Trophoblast cell (in vitro differentiated cells and primary cell): ENCODE measurements at regions not wholly inside any gene's neighbourhood (a gene's known extent, or its start where the extent isn't known, plus 50 kb on each side); places are given as distances from the start of the nearest gene placed in this dataset.

Experiments
- DNase-seq, 2 donors: peaks; one replicate each; pipeline ENCODE4 v3.0.0-alpha.2; 2016
- H2AFZ ChIP-seq: 2 replicates; pipeline ENCODE4 v1.6.1; 2013; ENCODE audit warnings: low read length, moderate library complexity, mild to moderate bottlenecking; ENCODE audit not compliant: insufficient read depth, poor library complexity
- H2AK5ac ChIP-seq: 2 replicates; pipeline ENCODE4 v1.6.1; 2013; ENCODE audit warnings: mild to moderate bottlenecking, low read length
- H2BK120ac ChIP-seq: 2 replicates; pipeline ENCODE4 v1.6.1; 2013; ENCODE audit warnings: low read length, mild to moderate bottlenecking, moderate library complexity; ENCODE audit not compliant: insufficient read depth, poor library complexity
- H2BK12ac ChIP-seq: 2 replicates; pipeline ENCODE4 v1.6.1; 2013; ENCODE audit warnings: mild to moderate bottlenecking, low read length, moderate library complexity
- H2BK5ac ChIP-seq: 2 replicates; pipeline ENCODE4 v1.6.1; 2013; ENCODE audit warnings: low read length, low read depth, moderate library complexity, mild to moderate bottlenecking; ENCODE audit not compliant: poor library complexity
- H3K14ac ChIP-seq: 2 replicates; pipeline ENCODE4 v1.6.1; 2013; ENCODE audit warnings: mild to moderate bottlenecking, low read length
- H3K18ac ChIP-seq: 2 replicates; pipeline ENCODE4 v1.6.1; 2013; ENCODE audit warnings: mild to moderate bottlenecking, low read length
- H3K23ac ChIP-seq: 2 replicates; pipeline ENCODE4 v1.6.1; 2013; ENCODE audit warnings: low read length
- H3K27ac ChIP-seq: 2 replicates; pipeline ENCODE4 v1.5.1; 2013; ENCODE audit warnings: low read depth, mild to moderate bottlenecking, inconsistent platforms, low read length, moderate library complexity
- H3K27me3 ChIP-seq: 2 replicates; pipeline ENCODE4 v1.6.1; 2013; ENCODE audit warnings: inconsistent platforms, mild to moderate bottlenecking, low read length, moderate library complexity; ENCODE audit not compliant: insufficient read depth
- H3K36me3 ChIP-seq, 2 experiments: 1 replicate in 1 of 2; 2 replicates in 1 of 2; pipeline ENCODE4 v1.6.1; 2013; ENCODE audit warnings: low read length in 2 of 2, mild to moderate bottlenecking in 2 of 2, moderate library complexity in 1 of 2; ENCODE audit not compliant: insufficient read depth in 2 of 2, control insufficient read depth in 1 of 2
- H3K4ac ChIP-seq: 2 replicates; pipeline ENCODE4 v1.6.1; 2013; ENCODE audit warnings: low read depth, mild to moderate bottlenecking, low read length, moderate library complexity
- H3K4me1 ChIP-seq, 2 experiments: 1 replicate in 1 of 2; 2 replicates in 1 of 2; pipeline ENCODE4 v1.6.1; 2013; ENCODE audit warnings: low read length in 2 of 2, mild to moderate bottlenecking in 2 of 2, moderate library complexity in 1 of 2; ENCODE audit not compliant: insufficient read depth in 2 of 2, control insufficient read depth in 1 of 2
- H3K4me2 ChIP-seq: 2 replicates; pipeline ENCODE4 v1.6.1; 2013; ENCODE audit warnings: inconsistent platforms, mild to moderate bottlenecking, low read length, moderate library complexity
- H3K4me3 ChIP-seq: 2 replicates; pipeline ENCODE4 v1.5.1; 2013; ENCODE audit warnings: mild to moderate bottlenecking, low read depth, low read length, inconsistent platforms
- H3K79me1 ChIP-seq: one replicate; pipeline ENCODE4 v1.6.1; 2013; ENCODE audit warnings: low read length
- H3K79me2 ChIP-seq: 2 replicates; pipeline ENCODE4 v1.6.1; 2013; ENCODE audit warnings: low read length, mild to moderate bottlenecking; ENCODE audit not compliant: control insufficient read depth, insufficient read depth, poor library complexity
- H3K9ac ChIP-seq: 2 replicates; pipeline ENCODE4 v1.6.1; 2013; ENCODE audit warnings: mild to moderate bottlenecking, low read length
- H3K9me3 ChIP-seq: 2 replicates; pipeline ENCODE4 v1.6.1; 2013; ENCODE audit warnings: low read depth, mild to moderate bottlenecking, control low read depth, inconsistent platforms, low read length; ENCODE audit not compliant: insufficient read depth
- H4K12ac ChIP-seq: 2 replicates; pipeline ENCODE4 v1.6.1; 2013; ENCODE audit warnings: low read depth, mild to moderate bottlenecking, low read length, moderate library complexity
- H4K8ac ChIP-seq: 2 replicates; pipeline ENCODE4 v1.6.1; 2013; ENCODE audit warnings: low read depth, mild to moderate bottlenecking, low read length, moderate library complexity
- H4K91ac ChIP-seq: one replicate; pipeline ENCODE4 v1.6.1; 2013; ENCODE audit warnings: low read depth, mild to moderate bottlenecking, low read length, moderate library complexity
- WGBS: extraction: QIAGEN DNeasy Blood & Tissue Kit; methylation state at CpG from one replicate; pipeline ENCODE4 v1.1.7; 2013; ENCODE audit warnings: missing lambda C conversion rate; ENCODE audit not compliant: insufficient read length, insufficient coverage; ENCODE audit errors: extremely low coverage; 5-methylcytosine and 5-hydroxymethylcytosine counted together

DNA sequence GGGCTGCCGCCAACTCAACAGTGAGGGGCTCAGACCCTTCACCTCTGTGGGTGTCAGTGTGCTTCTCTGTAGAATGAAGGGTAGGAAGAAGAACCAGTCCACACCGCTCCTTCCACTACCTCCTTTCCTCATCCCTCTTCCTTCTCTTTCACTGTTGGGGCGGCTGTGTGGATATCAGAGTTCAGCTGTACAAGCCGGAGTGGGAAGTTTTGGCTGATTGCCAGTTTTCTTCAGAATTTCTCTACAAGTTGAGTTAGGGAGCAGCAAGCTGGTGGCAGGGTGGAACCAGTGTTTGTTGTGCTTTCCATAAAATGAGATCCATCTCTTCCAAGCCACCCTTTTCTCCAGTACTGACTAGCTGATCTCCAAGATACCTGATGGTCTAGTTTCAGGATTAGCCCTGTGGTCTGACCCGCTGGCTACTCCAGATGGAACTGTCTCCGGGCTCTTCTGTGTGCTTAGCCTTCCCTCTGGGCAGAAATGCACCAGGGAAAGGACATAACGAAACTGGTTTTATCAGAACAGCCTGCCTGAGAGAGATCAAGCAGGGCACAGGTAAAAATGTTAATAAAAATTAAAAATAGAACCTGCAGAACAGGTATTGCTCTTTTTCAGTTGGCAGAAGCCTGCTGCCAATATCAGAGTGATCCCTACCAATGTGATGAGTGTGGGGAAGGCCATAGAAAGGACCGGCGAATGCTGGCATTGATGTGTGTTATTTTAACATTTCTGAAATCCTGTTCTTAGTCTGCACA, 169.9 kb upstream of the TSC22D2 start:
- H3K36me3 ChIP-seq: no peaks in the 10 kb centered on the region
- H3K79me1 ChIP-seq: peaks cover 3% of the 10 kb centered on the region
- H2AFZ ChIP-seq: no peak overlapping the region
- no peak for DNase-seq
- no peak overlapping the region for H3K23ac ChIP-seq
- H3K9ac ChIP-seq: no peak overlapping the region
- H3K4me1 ChIP-seq: peaks cover 6 to 7% of the 10 kb centered on the region in 2 experiments
- H3K27me3 ChIP-seq: no peaks in the 10 kb centered on the region
- H2AK5ac ChIP-seq: peak overlapping the region; percentile 85
- H3K18ac ChIP-seq: no peak overlapping the region
- no CpG with 5 or more reads among the region's 9 CpGs for WGBS
- H2BK5ac ChIP-seq: no peak overlapping the region
- H3K79me2 ChIP-seq: no peaks in the 10 kb centered on the region
- H4K8ac ChIP-seq: no peak overlapping the region
- no peak overlapping the region for H2BK120ac ChIP-seq
- H4K12ac ChIP-seq: no peak overlapping the region
- H4K91ac ChIP-seq: peak overlapping the region; percentile 46
- H3K9me3 ChIP-seq: no peaks in the 10 kb centered on the region
- H3K14ac ChIP-seq: no peak overlapping the region
- H3K4ac ChIP-seq: no peak overlapping the region
- H3K4me2 ChIP-seq: no peak overlapping the region
- peak overlapping the region; percentile 89 for H2BK12ac ChIP-seq
- no peak overlapping the region for H3K4me3 ChIP-seq
- no peak overlapping the region for H3K27ac ChIP-seq

DNA sequence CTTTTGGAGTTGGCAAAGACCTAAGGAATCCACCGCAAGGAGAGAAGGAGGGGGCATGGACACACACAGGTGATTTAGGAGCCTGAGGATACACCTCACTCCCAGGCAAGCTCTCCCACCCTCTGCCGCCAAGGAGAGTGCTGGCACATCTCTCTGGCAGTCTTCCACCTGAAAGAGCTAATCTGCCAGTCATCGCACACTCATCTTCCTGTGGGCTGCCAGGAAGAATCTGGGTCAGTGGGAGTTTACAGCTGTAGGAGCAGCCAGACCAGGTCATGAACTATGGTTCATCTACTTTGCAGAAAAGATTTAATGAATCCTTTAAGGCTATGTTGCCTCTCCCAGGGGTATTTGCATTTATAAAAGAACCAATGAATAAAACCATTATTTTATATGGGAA, 170.6 kb upstream of the TSC22D2 start:
- Histone ChIP-seq H3K27me3 (no peaks in the 10 kb centered on the region), H3K4me2 (no peak overlapping the region), H2BK120ac (no peak overlapping the region), H4K12ac (no peak overlapping the region), H2BK5ac (no peak overlapping the region), H4K8ac (no peak overlapping the region), H3K18ac (no peak overlapping the region), H3K9ac (no peak overlapping the region), H2AK5ac (peak overlapping the region; percentile 27), H3K79me1 (peaks cover 3% of the 10 kb centered on the region), H3K14ac (no peak overlapping the region), H3K4ac (no peak overlapping the region), H3K4me3 (no peak overlapping the region), H3K36me3 (no peaks in the 10 kb centered on the region), H3K9me3 (no peaks in the 10 kb centered on the region), H2BK12ac (peak overlapping the region; percentile 10), H4K91ac (peak overlapping the region; percentile 32), H3K79me2 (no peaks in the 10 kb centered on the region), H3K4me1 (peaks cover 5 to 6% of the 10 kb centered on the region in 2 experiments), H3K27ac (no peak overlapping the region), H2AFZ (no peak overlapping the region), H3K23ac (no peak overlapping the region)
- DNase-seq: no peak
- no CpG with 5 or more reads among the region's 3 CpGs for WGBS

DNA sequence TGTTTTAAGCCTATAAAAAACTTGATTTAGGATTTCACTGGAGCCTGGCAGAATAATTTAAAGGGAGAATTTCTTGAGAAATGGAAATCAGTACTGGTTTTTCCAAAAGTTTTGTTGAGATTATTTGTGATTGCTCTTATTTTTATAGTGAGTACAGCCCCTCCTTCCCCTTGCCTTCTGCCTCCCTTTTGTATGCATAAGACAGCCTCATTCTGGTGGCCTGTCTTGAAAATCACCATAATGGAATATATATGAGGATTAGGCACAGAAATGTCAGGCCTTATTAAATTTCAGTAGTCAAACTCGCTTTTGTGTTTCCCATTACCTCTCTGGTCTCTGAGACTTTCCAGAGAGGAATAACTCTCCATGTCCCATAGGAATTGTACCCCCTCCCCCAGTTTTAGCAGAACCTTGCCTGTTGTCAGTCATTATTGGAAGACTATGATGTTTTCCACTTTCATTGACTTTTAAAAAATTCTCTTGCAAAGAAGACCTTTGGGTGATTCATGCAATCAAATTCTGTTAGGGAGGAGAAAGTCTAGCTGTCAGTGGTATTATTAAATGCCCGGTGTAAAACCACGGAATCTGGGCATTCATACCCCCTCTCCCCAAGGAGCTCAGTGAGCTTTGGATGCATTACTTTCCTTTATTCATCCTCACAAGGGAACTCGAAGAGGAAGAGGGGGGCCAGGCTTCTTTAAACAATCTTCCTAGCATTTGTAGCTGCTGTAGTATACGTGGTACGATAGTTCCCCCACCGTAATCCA, 171.6 kb upstream of the TSC22D2 start:
- Histone ChIP-seq H4K12ac (no peak overlapping the region), H4K91ac (no peak overlapping the region), H3K14ac (no peak overlapping the region), H3K4me1 (peaks cover 5 to 6% of the 10 kb centered on the region in 2 experiments), H3K27ac (peak overlapping the region; percentile 29), H2AK5ac (no peak overlapping the region), H3K4me3 (no peak overlapping the region), H3K23ac (no peak overlapping the region), H3K79me2 (no peaks in the 10 kb centered on the region), H3K9me3 (no peaks in the 10 kb centered on the region), H3K36me3 (no peaks in the 10 kb centered on the region), H3K4ac (no peak overlapping the region), H3K18ac (no peak overlapping the region), H4K8ac (no peak overlapping the region), H2BK12ac (no peak overlapping the region), H2BK120ac (peak overlapping the region; percentile 74), H3K79me1 (peaks cover 3% of the 10 kb centered on the region), H3K4me2 (no peak overlapping the region), H2AFZ (no peak overlapping the region), H3K9ac (no peak overlapping the region), H3K27me3 (no peaks in the 10 kb centered on the region), H2BK5ac (no peak overlapping the region)
- WGBS: no CpG with 5 or more reads among the region's 7 CpGs
- DNase-seq: no peak

DNA sequence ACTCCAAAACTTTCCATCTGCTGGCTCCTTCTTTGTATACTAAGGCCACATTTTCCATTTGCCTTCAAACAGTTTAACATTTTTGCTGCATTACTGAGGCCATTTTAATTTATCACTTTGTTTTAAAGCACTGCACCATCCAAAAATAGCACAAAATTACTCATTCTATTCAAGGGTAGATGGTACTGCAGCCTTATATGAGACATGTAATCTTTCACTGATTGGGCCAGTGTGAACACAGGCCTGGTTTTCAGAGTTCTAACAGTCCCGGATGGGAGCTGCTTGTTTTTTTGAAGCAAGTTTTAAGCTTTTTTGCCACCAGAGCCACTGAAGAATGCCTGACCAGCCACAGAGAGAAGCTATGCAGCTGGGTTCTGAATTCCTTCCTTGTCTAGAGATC, 172.3 kb upstream of the TSC22D2 start:
- H3K36me3 ChIP-seq: no peaks in the 10 kb centered on the region

More for the DNA sequence above, 172.3 kb upstream of the TSC22D2 start:
- H3K4me3 ChIP-seq: no peak overlapping the region
- H4K91ac ChIP-seq: no peak overlapping the region
- no peaks in the 10 kb centered on the region for H3K9me3 ChIP-seq
- no peak overlapping the region for H3K23ac ChIP-seq
- no peak for DNase-seq
- no peak overlapping the region for H2BK5ac ChIP-seq
- H3K4ac ChIP-seq: no peak overlapping the region
- H3K27ac ChIP-seq: no peak overlapping the region
- H4K12ac ChIP-seq: no peak overlapping the region
- no peaks in the 10 kb centered on the region for H3K27me3 ChIP-seq
- H2BK12ac ChIP-seq: no peak overlapping the region
- no peak overlapping the region for H3K9ac ChIP-seq
- no peak overlapping the region for H2AFZ ChIP-seq
- H3K4me2 ChIP-seq: no peak overlapping the region
- no peak overlapping the region for H2BK120ac ChIP-seq
- no peak overlapping the region for H2AK5ac ChIP-seq
- no peak overlapping the region for H3K18ac ChIP-seq
- no peak overlapping the region for H3K14ac ChIP-seq
- WGBS: no CpG with 5 or more reads among the region's 1 CpG
- H3K79me2 ChIP-seq: no peaks in the 10 kb centered on the region
- H3K4me1 ChIP-seq: peaks cover 5 to 6% of the 10 kb centered on the region in 2 experiments
- H3K79me1 ChIP-seq: peaks cover 3% of the 10 kb centered on the region
- H4K8ac ChIP-seq: no peak overlapping the region
